GM12892 (cell line): ENCODE measurements at regions not wholly inside any gene's neighbourhood (a gene's known extent, or its start where the extent isn't known, plus 50 kb on each side); places are given as distances from the start of the nearest gene placed in this dataset.

Source experiments
- POLR2A ChIP-seq: IDR thresholded peaks from 2 replicates; pipeline ENCODE4 v1.6.1; 2011; ENCODE audit warnings: low read depth, low read length, control low read depth
- POLR2AphosphoS5 ChIP-seq: IDR thresholded peaks from 2 replicates; pipeline ENCODE4 v1.6.1; 2011; ENCODE audit warnings: low read depth, low read length, control low read depth
- TAF1 ChIP-seq: IDR thresholded peaks from 2 replicates; pipeline ENCODE4 v1.6.1; 2011; ENCODE audit warnings: low read depth, mild to moderate bottlenecking, control low read depth, low read length, borderline replicate concordance

DNA sequence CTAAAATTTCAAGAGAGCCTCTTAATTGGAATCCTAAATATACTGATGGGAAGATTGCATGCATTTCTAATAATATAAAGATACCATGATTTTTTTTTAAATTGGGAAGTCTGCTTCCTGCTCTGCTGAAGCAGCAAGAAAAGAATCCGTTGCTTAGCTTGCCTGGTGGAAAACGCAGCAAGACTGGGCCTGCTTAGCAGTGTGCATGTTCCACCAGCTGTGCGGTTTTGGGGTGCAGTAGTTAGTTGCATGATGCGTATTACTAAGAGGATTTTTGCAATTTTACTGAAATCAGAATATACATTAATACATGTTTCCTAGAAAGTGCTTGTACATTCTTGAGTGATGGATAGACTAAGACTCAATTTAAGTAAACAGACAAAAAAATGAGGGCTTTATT is 319.9 kb downstream of the CMPK2 start:
- TF ChIP-seq POLR2A (no peak), POLR2AphosphoS5 (no peak), TAF1 (no peak)
